ENCODE measurements at regions not wholly inside any gene's neighbourhood (a gene's known extent, or its start where the extent isn't known, plus 50 kb on each side); places are given as distances from the start of the nearest gene placed in this dataset.
"Not testable (repeated sequence)": the region's sequence is repeated elsewhere in the genome, so short reads cannot be mapped to it uniquely, and the experiment has no call there.

GRCh38 chr2:95654897-95655296 lies 63.1 kb downstream of the TRIM43 start:
- DNase-seq (ENCODE audit: low spot score), result not testable (repeated sequence)

GRCh38 chr2:95656553-95656952 lies 64.8 kb downstream of the TRIM43 start:
- DNase-seq (ENCODE audit: low spot score), result not testable (repeated sequence)

GRCh38 chr2:95657937-95658336 lies 66.1 kb downstream of the TRIM43 start:
- not testable (repeated sequence) for DNase-seq (ENCODE audit: low spot score)

GRCh38 chr2:95660766-95661562 lies 69.2 kb downstream of the TRIM43 start:
- not testable (repeated sequence) for DNase-seq (ENCODE audit: low spot score)

GRCh38 chr2:95663471-95664441 lies 72.0 kb downstream of the TRIM43 start:
- DNase-seq (ENCODE audit: low spot score), result not testable (repeated sequence)

GRCh38 chr2:95666636-95667035 lies 74.8 kb downstream of the TRIM43 start:
- DNase-seq (ENCODE audit: low spot score), result not testable (repeated sequence)

GRCh38 chr2:95667480-95667879 lies 75.7 kb downstream of the TRIM43 start:
- DNase-seq (ENCODE audit: low spot score), result no peak

GRCh38 chr2:95668934-95669333 lies 77.1 kb downstream of the TRIM43 start:
- DNase-seq (ENCODE audit: low spot score), result not testable (repeated sequence)

GRCh38 chr2:95669441-95669991 lies 77.7 kb downstream of the TRIM43 start:
- DNase-seq (ENCODE audit: low spot score), result no peak

- DNase-seq (ENCODE audit: low spot score), result peak; percentile 51
Measured at GRCh38 chr2:95670167-95670566, 78.4 kb downstream of the TRIM43 start.

- DNase-seq (ENCODE audit: low spot score), result no peak
Measured at GRCh38 chr2:95670686-95671085, 78.9 kb downstream of the TRIM43 start.

GRCh38 chr2:95671171-95671570 lies 79.4 kb downstream of the TRIM43 start:
- not testable (repeated sequence) for DNase-seq (ENCODE audit: low spot score)

GRCh38 chr2:95671992-95672391 lies 80.2 kb downstream of the TRIM43 start:
- not testable (repeated sequence) for DNase-seq (ENCODE audit: low spot score)

GRCh38 chr2:95672500-95672899 lies 80.7 kb downstream of the TRIM43 start:
- not testable (repeated sequence) for DNase-seq (ENCODE audit: low spot score)

GRCh38 chr2:95674186-95674585 lies 82.4 kb downstream of the TRIM43 start:
- no peak for DNase-seq (ENCODE audit: low spot score)

- not testable (repeated sequence) for DNase-seq (ENCODE audit: low spot score)
Measured at GRCh38 chr2:95676573-95676972, 84.8 kb downstream of the TRIM43 start.

GRCh38 chr2:95677346-95677745 lies 85.5 kb downstream of the TRIM43 start:
- DNase-seq (ENCODE audit: low spot score), result no peak

GRCh38 chr2:95677833-95678232 lies 86.0 kb downstream of the TRIM43 start:
- not testable (repeated sequence) for DNase-seq (ENCODE audit: low spot score)

- peak; percentile 18 for DNase-seq (ENCODE audit: low spot score)
Measured at GRCh38 chr2:95681158-95681557, 89.4 kb downstream of the TRIM43 start.

- DNase-seq (ENCODE audit: low spot score), result peak; percentile 84
Measured at GRCh38 chr2:95681589-95682081, 89.8 kb downstream of the TRIM43 start.

- DNase-seq (ENCODE audit: low spot score), result not testable (repeated sequence)
Measured at GRCh38 chr2:95682889-95683517, 91.2 kb downstream of the TRIM43 start.

- no peak for DNase-seq (ENCODE audit: low spot score)
Measured at GRCh38 chr2:95685513-95685912, 93.7 kb downstream of the TRIM43 start.
